ENCODE measurements at regions not wholly inside any gene's neighbourhood (a gene's known extent, or its start where the extent isn't known, plus 50 kb on each side); places are given as distances from the start of the nearest gene placed in this dataset.

- DNase-seq (ENCODE audit: low spot score): no peak
- Mint-ChIP-seq H3K4me3 (no peak overlapping the region), H3K36me3 (ENCODE audit: low read depth) (peaks cover 2% of the 10 kb centered on the region; the same call in 2 of the 3 replicates), H3K27me3 (ENCODE audit: insufficient read depth, low read depth, poor library complexity) (no peaks in the 10 kb centered on the region), H3K9me3 (peaks cover 31% of the 10 kb centered on the region), H3K4me1 (no peaks in the 10 kb centered on the region), H3K27ac (no peak overlapping the region)
- no peak overlapping the region for H3K4me3 ChIP-seq
- no peaks in the 10 kb centered on the region for H3K36me3 ChIP-seq (ENCODE audit: insufficient read depth)
- H3K27ac ChIP-seq (ENCODE audit: low read depth): no peak overlapping the region
- H3F3A ChIP-seq (replicated peaks; ENCODE audit: low read depth): no peaks in the 10 kb centered on the region
- H3K79me2 ChIP-seq (replicated peaks; ENCODE audit: insufficient read depth): no peaks in the 10 kb centered on the region
- no peaks in the 10 kb centered on the region for H3K4me1 ChIP-seq (ENCODE audit: insufficient read depth)
- H3K4me2 ChIP-seq: no peak overlapping the region
- no peaks in the 10 kb centered on the region for H3K27me3 ChIP-seq (ENCODE audit: insufficient read depth)
- no peak for TF ChIP-seq NANOG (IDR thresholded peaks at IDR 0.05; ENCODE audit: borderline replicate concordance)
- TF ChIP-seq JUNB (IDR thresholded peaks at IDR 0.05; ENCODE audit: unreplicated experiment): no peak
- TF ChIP-seq CTCF (conservative IDR thresholded peaks at IDR 0.05; ENCODE audit: low read depth in 2 of 2): no peak
- no peak for TF ChIP-seq REST (IDR thresholded peaks at IDR 0.05; ENCODE audit: unreplicated experiment)
- no peak for TF ChIP-seq STAT1 (IDR thresholded peaks at IDR 0.05; ENCODE audit: unreplicated experiment)
- TF ChIP-seq ZNF114 (CRISPR knock-in tag; IDR thresholded peaks at IDR 0.05): no peak
- no peak for TF ChIP-seq ZNF462 (CRISPR knock-in tag; IDR thresholded peaks at IDR 0.05)
- no peak for TF ChIP-seq EZH2 (IDR thresholded peaks at IDR 0.05; ENCODE audit: low read depth, unreplicated experiment)
- TF ChIP-seq ETS1 (IDR thresholded peaks at IDR 0.05): no peak
- no peak for TF ChIP-seq EZH2phosphoT487 (IDR thresholded peaks at IDR 0.05; ENCODE audit: unreplicated experiment)
- no peak for TF ChIP-seq ZNF331 (CRISPR knock-in tag; IDR thresholded peaks at IDR 0.05; ENCODE audit: low read depth)
- H3K9me2 ChIP-seq (ENCODE audit: insufficient read depth): peaks cover 4% of the 10 kb centered on the region
- ATAC-seq: no peak
- H2AFZ ChIP-seq: no peak overlapping the region
- H4K20me1 ChIP-seq (replicated peaks; ENCODE audit: insufficient read depth): no peaks in the 10 kb centered on the region
These were observed 127.1 kb downstream of the CYSLTR2 start for GRCh38 chr13:48780713-48781341.
